K562 (cell line): ENCODE measurements at regions not wholly inside any gene's neighbourhood (a gene's known extent, or its start where the extent isn't known, plus 50 kb on each side); places are given as distances from the start of the nearest gene placed in this dataset.

ENCODE experiments used
- BMI1 ChIP-seq: fragments of 150-350 bp; IDR thresholded peaks from 2 replicates; pipeline ENCODE4 v1.6.1; 2014; ENCODE audit warnings: low read length
- C11orf30 ChIP-seq: fragments of 450-650 bp; IDR thresholded peaks from 2 replicates; pipeline ENCODE4 v1.6.1; 2016; ENCODE audit warnings: low read depth, mild to moderate bottlenecking
- E4F1 ChIP-seq: fragments of 250-450 bp; sonication (Bioruptor Pico); IDR thresholded peaks from 2 replicates; pipeline ENCODE4 v1.5.0; 2021; ENCODE audit warnings: mild to moderate bottlenecking, borderline replicate concordance
- HNRNPLL ChIP-seq: fragments of 200-400 bp; formaldehyde crosslinking; IDR thresholded peaks from 2 replicates; pipeline ENCODE4 v1.6.1; 2017; ENCODE audit warnings: low read length, low read depth, mild to moderate bottlenecking; ENCODE audit not compliant: poor library complexity, severe bottlenecking
- JUN ChIP-seq, 2 experiments: sonication (generic) in 1 of 2; formaldehyde crosslinking in 1 of 2; IDR thresholded peaks; 2 replicates each; pipeline versions ENCODE4 v1.6.1 to v1.8.0; 2012 to 2022; ENCODE audit warnings: borderline replicate concordance in 2 of 2, mild to moderate bottlenecking in 2 of 2, improper control_type of control experiment in 1 of 2, low read depth in 1 of 2, low read length in 1 of 2, missing genetic modification reagents in 1 of 2
- NR3C1 ChIP-seq: sonication (generic); formaldehyde crosslinking; IDR thresholded peaks from 2 replicates; pipeline ENCODE4 v1.8.1; 2022; ENCODE audit warnings: missing genetic modification reagents
- POLR2AphosphoS5 ChIP-seq: IDR thresholded peaks from 2 replicates; pipeline ENCODE4 v1.6.1; 2011; ENCODE audit warnings: mild to moderate bottlenecking, low read depth, low read length, moderate library complexity; ENCODE audit not compliant: control insufficient read depth, insufficient read depth
- POLR3A ChIP-seq: IDR thresholded peaks from 2 replicates; pipeline ENCODE4 v1.6.1; 2011; ENCODE audit warnings: borderline replicate concordance, mild to moderate bottlenecking, moderate library complexity; ENCODE audit not compliant: insufficient read length, insufficient read depth; ENCODE audit errors: extremely low read depth
- RB1 ChIP-seq: fragments of 450-650 bp; IDR thresholded peaks from 2 replicates; pipeline ENCODE4 v1.6.1; 2017; ENCODE audit warnings: low read depth, mild to moderate bottlenecking
- TFAP4 ChIP-seq: sonication (generic); formaldehyde crosslinking; IDR thresholded peaks from 2 replicates; pipeline ENCODE4 v1.8.0; 2022; ENCODE audit warnings: missing genetic modification reagents, mild to moderate bottlenecking, moderate library complexity, borderline replicate concordance
- ZFP1 ChIP-seq: fragments of 450-650 bp; formaldehyde crosslinking; IDR thresholded peaks from 2 replicates; pipeline ENCODE4 v1.4.0; 2020; ENCODE audit warnings: mild to moderate bottlenecking, mixed read lengths

GRCh38 chr18:10386049-10386448, 68.4 kb upstream of the APCDD1 start (continued):
- TF ChIP-seq POLR2AphosphoS5 (no peak), HNRNPLL (no peak), NR3C1 (CRISPR knock-in tag) (no peak), RB1 (no peak), POLR3A (no peak), JUN (IDR thresholded peaks at IDR 0.05; ENCODE audit: borderline replicate concordance, low read depth, low read length) (no peak), JUN (CRISPR knock-in tag; IDR thresholded peaks at IDR 0.05; ENCODE audit: borderline replicate concordance) (no peak), BMI1 (no peak), ZFP1 (CRISPR knock-in tag) (no peak), TFAP4 (no peak), E4F1 (CRISPR knock-in tag) (no peak), C11orf30 (no peak)
